B cell (primary cell): ENCODE measurements at regions not wholly inside any gene's neighbourhood (a gene's known extent, or its start where the extent isn't known, plus 50 kb on each side); places are given as distances from the start of the nearest gene placed in this dataset.

ENCODE experiments used
- ATAC-seq: fragments of 200-7000 bp; cut with Tn5 transposase; one replicate; pipeline ENCODE4 v1.10.0; 2021; ENCODE audit warnings: low read depth, mild to moderate bottlenecking, moderate number of reproducible peaks, moderate library complexity
- CTCF ChIA-PET: fragments of 350-600 bp; sonication (Branson Sonifier 250); formaldehyde crosslinking; loops from one replicate; lab custom pipeline; 2021; ENCODE audit warnings: antibody characterized with exemption, inconsistent platforms; lab: Charles Lee
- POLR2A ChIA-PET: fragments of 350-600 bp; sonication (Branson Sonifier 250); formaldehyde crosslinking; loops from one replicate; lab custom pipeline; 2021; ENCODE audit warnings: antibody characterized with exemption; lab: Charles Lee
- DNase-seq: peaks from one replicate; pipeline ENCODE4 v3.0.0; 2013
- H2AFZ ChIP-seq: 2 replicates; pipeline ENCODE4 v1.6.1; 2012; ENCODE audit warnings: mild to moderate bottlenecking, low read depth, low read length; ENCODE audit not compliant: insufficient read depth, poor library complexity, severe bottlenecking
- H3K27ac ChIP-seq, 2 donors: 1 replicate in 1 of 2; 2 replicates in 1 of 2; pipeline ENCODE4 v1.5.1; 2012 to 2013; ENCODE audit warnings: low read length in 2 of 2, mild to moderate bottlenecking in 2 of 2, moderate library complexity in 1 of 2
- H3K27me3 ChIP-seq, 4 experiments: fragments of 200-600 bp in 1 of 4; sonication (generic) in 1 of 4; replicated peaks in 1 of 4; 1 replicate in 2 of 4; 2 replicates in 2 of 4; pipeline versions ENCODE4 v1.6.1 to v1.7.0; 2013 to 2016; ENCODE audit warnings: low read length in 3 of 4, mild to moderate bottlenecking in 2 of 4, mixed read lengths in 1 of 4, moderate library complexity in 1 of 4; ENCODE audit not compliant: insufficient read depth in 4 of 4, control insufficient read depth in 3 of 4; ENCODE audit errors: control extremely low read depth in 1 of 4
- H3K36me3 ChIP-seq, 2 experiments: replicated peaks in 1 of 2; 1 replicate in 1 of 2; 2 replicates in 1 of 2; pipeline versions ENCODE4 v1.6.1 to v1.7.1; 2013; ENCODE audit warnings: low read length in 1 of 2; ENCODE audit not compliant: insufficient read depth in 2 of 2, control insufficient read depth in 1 of 2; ENCODE audit errors: control extremely low read depth in 1 of 2, extremely low read depth in 1 of 2
- H3K4me1 ChIP-seq, 2 donors: fragments of 200-600 bp in 1 of 2; sonication (generic) in 1 of 2; 1 replicate in 1 of 2; 2 replicates in 1 of 2; pipeline versions ENCODE4 v1.5.1 to v1.6.1; 2013 to 2017; ENCODE audit warnings: low read length in 2 of 2; ENCODE audit not compliant: control insufficient read depth in 2 of 2, insufficient read depth in 2 of 2
- H3K4me2 ChIP-seq: replicated peaks from 2 replicates; pipeline ENCODE3; 2012; ENCODE audit warnings: mild to moderate bottlenecking, low read depth, low read length; ENCODE audit not compliant: poor library complexity, severe bottlenecking
- H3K4me3 ChIP-seq, 5 experiments: fragments of 200-600 bp in 1 of 5; sonication (generic) in 1 of 5; 1 replicate in 3 of 5; 2 replicates in 2 of 5; pipeline versions ENCODE4 v1.5.1 to v1.7.0; 2011 to 2016; ENCODE audit warnings: low read length in 4 of 5, mild to moderate bottlenecking in 4 of 5, low read depth in 2 of 5, control low read depth in 1 of 5, moderate library complexity in 1 of 5; ENCODE audit not compliant: insufficient read depth in 1 of 5; ENCODE audit errors: control extremely low read depth in 1 of 5, extremely low read depth in 1 of 5
- H3K79me2 ChIP-seq: fragments of 200-600 bp; sonication (generic); one replicate; pipeline ENCODE4 v1.6.0; 2016; ENCODE audit warnings: low read length; ENCODE audit not compliant: control insufficient read depth, insufficient read depth
- H3K9ac ChIP-seq: fragments of 200-600 bp; sonication (generic); 2 replicates; pipeline ENCODE4 v1.6.1; 2017; ENCODE audit warnings: mild to moderate bottlenecking, low read length, moderate library complexity
- H3K9me3 ChIP-seq, 3 donors: one replicate each; pipeline versions ENCODE4 v1.6.1 to v1.7.1; 2013; ENCODE audit warnings: low read length in 2 of 3; ENCODE audit not compliant: control insufficient read depth in 2 of 3, insufficient read depth in 1 of 3; ENCODE audit errors: control extremely low read depth in 1 of 3
- H4K20me1 ChIP-seq: 2 replicates; pipeline ENCODE4 v1.6.0; 2012; ENCODE audit warnings: mild to moderate bottlenecking, low read length; ENCODE audit not compliant: insufficient read depth, control insufficient read depth, poor library complexity, severe bottlenecking
- H3K27ac Mint-ChIP-seq: one replicate; pipeline ENCODE4 v1.8.0; 2021; ENCODE audit warnings: mixed read lengths
- H3K27me3 Mint-ChIP-seq: one replicate; pipeline ENCODE4 v1.8.0; 2021; ENCODE audit warnings: mixed read lengths
- H3K4me1 Mint-ChIP-seq: one replicate; pipeline ENCODE4 v1.8.0; 2021; ENCODE audit warnings: mixed read lengths
- H3K4me3 Mint-ChIP-seq: one replicate; pipeline ENCODE4 v1.8.0; 2021; ENCODE audit warnings: mixed read lengths
- H3K9me3 Mint-ChIP-seq: one replicate; pipeline ENCODE4 v1.8.0; 2022; ENCODE audit warnings: mixed read lengths; ENCODE audit not compliant: insufficient read depth
- CTCF ChIP-seq: fragments of 200-600 bp; IDR thresholded peaks from one replicate; pipeline ENCODE4 v1.8.0; 2022; ENCODE audit warnings: antibody characterized with exemption, mild to moderate bottlenecking
- EZH2 ChIP-seq: IDR thresholded peaks from 2 replicates; pipeline ENCODE4 v1.6.1; 2012; ENCODE audit warnings: borderline replicate concordance, low read depth, mild to moderate bottlenecking, moderate library complexity, low read length; ENCODE audit not compliant: insufficient read depth, poor library complexity, severe bottlenecking
- WGBS: methylation state at CpG from one replicate; pipeline ENCODE4 v1.1.5; 2013; ENCODE audit warnings: missing lambda C conversion rate; ENCODE audit not compliant: insufficient coverage; 5-methylcytosine and 5-hydroxymethylcytosine counted together
- intact Hi-C: fragments of 100-400 bp; cut with micrococcal nuclease; formaldehyde crosslinking; loops from one replicate; pipeline ENCODE4 v1.10.0; 2022

- CTCF ChIA-PET: no interaction called here
- H3K4me2 ChIP-seq: no peak overlapping the region
- no peak for TF ChIP-seq CTCF
- TF ChIP-seq EZH2: no peak
These were observed 237.5 kb upstream of the NLRP1 start for GRCh38 chr17:5821803-5822202.

GRCh38 chr17:5822281-5823060 is 238.2 kb upstream of the NLRP1 start:
- Histone ChIP-seq H3K4me3 (no peak overlapping the region), H4K20me1 (no peaks in the 10 kb centered on the region), H3K4me1 (no peaks in the 10 kb centered on the region), H2AFZ (no peak overlapping the region), H3K4me2 (no peak overlapping the region), H3K27ac (no peak overlapping the region), H3K9me3 (peaks cover 0 to 3% (median 0%) of the 10 kb centered on the region in 3 donors), H3K36me3 (no peaks in the 10 kb centered on the region), H3K9ac (no peak overlapping the region), H3K79me2 (no peaks in the 10 kb centered on the region), H3K27me3 (peaks cover 0 to 16% (median 2%) of the 10 kb centered on the region in 4 experiments)
- Mint-ChIP-seq H3K27ac (no peak overlapping the region), H3K4me3 (no peak overlapping the region), H3K27me3 (peaks cover 52% of the 10 kb centered on the region), H3K4me1 (no peaks in the 10 kb centered on the region), H3K9me3 (peaks cover 2% of the 10 kb centered on the region)
- ChIA-PET POLR2A (no interaction called here), CTCF (no interaction called here)
- no peak for ATAC-seq
- DNase-seq: no peak
- TF ChIP-seq EZH2 (no peak), CTCF (no peak)
- intact Hi-C loops: no loop called here
- 86% methylated on average over 13 of the region's 16 CpGs for WGBS

More at GRCh38 chr17:5821803-5822202, 237.5 kb upstream of the NLRP1 start:
- Histone ChIP-seq H4K20me1 (no peaks in the 10 kb centered on the region), H2AFZ (no peak overlapping the region), H3K9ac (no peak overlapping the region), H3K27ac (no peak overlapping the region), H3K4me1 (no peaks in the 10 kb centered on the region), H3K36me3 (no peaks in the 10 kb centered on the region), H3K79me2 (no peaks in the 10 kb centered on the region), H3K4me3 (no peak overlapping the region), H3K27me3 (peaks cover 0 to 15% (median 2%) of the 10 kb centered on the region in 4 experiments), H3K9me3 (peaks cover 0 to 3% (median 0%) of the 10 kb centered on the region in 3 donors)
- no peaks in the 10 kb centered on the region for H3K4me1 Mint-ChIP-seq
- no peak overlapping the region for H3K27ac Mint-ChIP-seq
- no peaks in the 10 kb centered on the region for H3K9me3 Mint-ChIP-seq
- H3K27me3 Mint-ChIP-seq: peaks cover 47% of the 10 kb centered on the region
- 100% methylated on average over 1 of the region's 4 CpGs for WGBS
- intact Hi-C loops: no loop called here
- DNase-seq (no peak), ATAC-seq (no peak)
- no peak overlapping the region for H3K4me3 Mint-ChIP-seq
- POLR2A ChIA-PET: no interaction called here
